ENCODE measurements at regions not wholly inside any gene's neighbourhood (a gene's known extent, or its start where the extent isn't known, plus 50 kb on each side); places are given as distances from the start of the nearest gene placed in this dataset.

GRCh38 chr10:9315292-9315691 lies 1260.8 kb downstream of the GATA3 start:
- no peak for TF ChIP-seq EZH2 (IDR thresholded peaks at IDR 0.05; ENCODE audit: insufficient read depth, poor library complexity, severe bottlenecking)
- TF ChIP-seq EZH2phosphoT487 (IDR thresholded peaks at IDR 0.05; ENCODE audit: insufficient read depth, low read depth) = no peak
